RWPE1 (cell line): ENCODE measurements at regions not wholly inside any gene's neighbourhood (a gene's known extent, or its start where the extent isn't known, plus 50 kb on each side); places are given as distances from the start of the nearest gene placed in this dataset.

ENCODE experiments used
- CTCF ChIA-PET: fragments of 350-600 bp; sonication (Branson Sonifier 250); formaldehyde crosslinking; extraction: SDS; loops from one replicate; lab custom pipeline; 2021; lab: Yijun Ruan, JAX
- POLR2A ChIA-PET: fragments of 400-600 bp; formaldehyde crosslinking; extraction: SDS; loops from one replicate; lab custom pipeline; 2020; ENCODE audit warnings: antibody characterized with exemption; ENCODE audit not compliant: low non-redundant PET; lab: Yijun Ruan, JAX
- DNase-seq: peaks from one replicate; pipeline ENCODE4 v3.0.0; 2012; ENCODE audit warnings: low spot score
- H3K27ac ChIP-seq: fragments of 450-650 bp; 2 replicates; pipeline ENCODE4 v1.5.1; 2017
- CTCF ChIP-seq: fragments of 450-650 bp; conservative IDR thresholded peaks from 2 replicates; pipeline ENCODE4 v1.5.1; 2017; ENCODE audit warnings: low read depth, mild to moderate bottlenecking

- DNase-seq, result no peak
- no peak for TF ChIP-seq CTCF
- no peak overlapping the region for H3K27ac ChIP-seq
- ChIA-PET CTCF (interaction anchor here (0.7 kb wide), 1 partner anchor 16 kb away, joined by 3 read pairs; no protein-coding TSS in a partner anchor), POLR2A (no interaction called here)
These were observed 83.6 kb upstream of the SMAD3 start for GRCh38 chr15:66981771-66982170.

GRCh38 chr15:66982250-66982649 is 83.2 kb upstream of the SMAD3 start:
- TF ChIP-seq CTCF, result no peak
- no peak for DNase-seq
- no peak overlapping the region for H3K27ac ChIP-seq
- ChIA-PET POLR2A (no interaction called here), CTCF (no interaction called here)

DNA sequence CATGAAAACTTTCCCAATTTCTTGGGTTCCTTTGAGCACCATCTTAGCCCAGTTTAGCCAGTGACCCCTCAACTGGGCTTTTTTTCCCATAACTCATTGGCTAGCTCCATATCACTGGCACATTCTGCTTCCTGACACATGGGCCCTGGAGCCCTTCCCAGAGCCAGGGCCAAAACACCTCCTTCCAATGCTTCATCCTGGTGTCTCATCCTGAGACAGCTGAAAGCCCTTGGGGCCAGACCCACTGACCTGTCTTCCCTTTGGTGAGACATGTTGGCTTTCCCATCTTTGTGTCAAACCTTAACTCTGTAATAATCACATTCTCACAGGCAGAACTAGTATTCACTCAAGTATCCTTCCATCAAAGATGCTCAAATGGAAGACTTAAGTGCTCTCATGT is 82.6 kb upstream of the SMAD3 start:
- ChIA-PET CTCF (no interaction called here), POLR2A (no interaction called here)
- no peak for DNase-seq
- H3K27ac ChIP-seq, result no peak overlapping the region
- TF ChIP-seq CTCF, result no peak

- H3K27ac ChIP-seq, result no peak overlapping the region
- no peak for TF ChIP-seq CTCF
- ChIA-PET CTCF (no interaction called here), POLR2A (no interaction called here)
- DNase-seq, result no peak
These were observed 79.7 kb upstream of the SMAD3 start for GRCh38 chr15:66985653-66986052.

GRCh38 chr15:66986951-66987350 is 78.5 kb upstream of the SMAD3 start:
- no peak for DNase-seq
- H3K27ac ChIP-seq, result no peak overlapping the region
- CTCF ChIA-PET, result no interaction called here
- TF ChIP-seq CTCF, result no peak
- POLR2A ChIA-PET, result no interaction called here

- TF ChIP-seq CTCF, result no peak
- POLR2A ChIA-PET, result no interaction called here
- no peak overlapping the region for H3K27ac ChIP-seq
- no peak for DNase-seq
- CTCF ChIA-PET, result interaction anchor here (0.7 kb wide), 1 partner anchor 82 kb away, joined by 3 read pairs; no protein-coding TSS in a partner anchor
These were observed 72.3 kb upstream of the SMAD3 start for GRCh38 chr15:66993090-66993489.
